ENCODE measurements at regions not wholly inside any gene's neighbourhood (a gene's known extent, or its start where the extent isn't known, plus 50 kb on each side); places are given as distances from the start of the nearest gene placed in this dataset.
A peak's percentile ranks its signal among the peaks of the same experiment; 100 is the strongest.
"Not testable (repeated sequence)": the region's sequence is repeated elsewhere in the genome, so short reads cannot be mapped to it uniquely, and the experiment has no call there.

DNA sequence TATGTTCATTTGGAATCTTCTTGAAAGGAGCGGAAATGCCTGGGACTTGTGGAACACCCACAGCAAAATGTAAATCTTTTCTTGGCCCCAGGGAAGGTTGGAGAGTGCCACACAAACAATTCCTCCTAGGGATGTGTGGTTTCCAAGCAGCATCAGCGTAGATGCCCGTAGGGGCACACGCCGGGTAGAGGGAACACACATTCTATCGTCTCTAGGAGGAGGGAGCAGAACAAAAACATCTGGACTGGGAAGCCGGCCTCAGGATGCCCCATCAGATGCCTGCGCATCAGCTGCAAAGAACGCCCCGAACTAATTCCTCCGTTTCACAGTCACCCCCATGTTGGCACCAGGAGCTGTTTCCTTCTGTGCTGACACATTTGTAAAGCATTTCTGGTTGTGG lies 357.9 kb upstream of the ZFHX3 start:
- no peak for DNase-seq (ENCODE audit: low read depth)
- in situ Hi-C loops (cut with HindIII; ENCODE audit: low pct_unique_long_range_greater_than_20kb, low sequenced_read_pairs), result no loop called here

DNA sequence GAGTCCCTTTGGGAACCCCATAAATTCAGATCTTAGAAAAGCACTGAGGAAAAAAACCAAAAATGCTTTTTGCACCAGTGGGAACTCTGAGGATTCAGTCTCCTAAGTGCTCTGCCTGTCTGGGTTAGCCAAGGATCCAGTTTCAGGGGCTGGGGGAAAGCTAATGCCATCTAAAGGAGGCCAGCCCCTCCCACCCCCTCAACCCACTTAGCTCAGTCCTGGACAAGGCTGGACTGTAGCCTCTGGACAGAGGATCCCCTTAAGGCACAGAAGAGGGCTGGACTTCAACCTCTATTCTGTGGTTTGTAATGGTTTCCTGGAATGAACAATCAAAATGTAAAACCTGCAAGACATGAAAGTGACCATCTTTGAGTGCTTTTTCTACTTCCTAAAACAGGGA lies 356.1 kb upstream of the ZFHX3 start:
- in situ Hi-C loops (cut with HindIII; ENCODE audit: low pct_unique_long_range_greater_than_20kb, low sequenced_read_pairs), result no loop called here
- DNase-seq (ENCODE audit: low read depth), result no peak

DNA sequence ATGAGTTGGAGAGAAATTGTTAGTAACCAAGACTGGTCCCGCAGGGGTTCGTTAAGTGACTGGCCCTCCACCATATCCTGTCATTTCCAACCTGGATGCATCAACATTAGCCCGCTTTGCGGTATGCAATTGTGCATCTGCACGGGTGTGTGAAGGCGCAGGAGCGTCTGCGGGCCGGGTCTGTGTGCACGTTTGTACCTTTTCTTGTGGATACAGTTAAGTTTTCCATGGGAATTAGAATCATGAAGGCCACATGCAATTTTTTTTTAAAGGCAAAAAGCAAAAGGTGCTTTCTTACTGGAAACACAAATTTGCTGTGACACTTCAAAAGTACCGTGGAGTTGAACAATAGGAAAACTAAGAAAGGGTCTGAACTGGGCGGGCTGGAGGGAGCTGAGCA lies 355.4 kb upstream of the ZFHX3 start:
- in situ Hi-C loops (cut with HindIII; ENCODE audit: low pct_unique_long_range_greater_than_20kb, low sequenced_read_pairs), result no loop called here
- no peak for DNase-seq (ENCODE audit: low read depth)

DNA sequence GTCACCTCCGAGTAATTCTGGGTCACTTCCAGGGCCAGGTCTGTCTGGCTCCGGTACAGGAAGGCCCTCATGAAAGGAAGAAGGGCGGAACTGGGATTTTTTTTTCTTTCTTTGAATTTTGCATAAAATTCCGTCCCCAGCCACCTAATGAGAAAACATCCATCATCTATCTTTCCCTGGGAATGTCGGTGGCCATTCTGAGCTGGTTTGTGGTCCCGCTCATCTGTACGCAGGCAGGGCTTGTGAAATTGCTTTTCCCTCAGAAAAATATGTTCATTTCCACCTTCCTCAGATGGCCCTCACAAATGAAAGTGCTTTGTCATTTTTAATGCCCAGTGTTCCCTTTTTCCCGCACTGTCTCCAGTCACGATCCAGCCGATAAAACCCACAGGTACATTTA lies 353.0 kb upstream of the ZFHX3 start:
- DNase-seq (ENCODE audit: low read depth), result no peak
- in situ Hi-C loops (cut with HindIII; ENCODE audit: low pct_unique_long_range_greater_than_20kb, low sequenced_read_pairs), result no loop called here

DNA sequence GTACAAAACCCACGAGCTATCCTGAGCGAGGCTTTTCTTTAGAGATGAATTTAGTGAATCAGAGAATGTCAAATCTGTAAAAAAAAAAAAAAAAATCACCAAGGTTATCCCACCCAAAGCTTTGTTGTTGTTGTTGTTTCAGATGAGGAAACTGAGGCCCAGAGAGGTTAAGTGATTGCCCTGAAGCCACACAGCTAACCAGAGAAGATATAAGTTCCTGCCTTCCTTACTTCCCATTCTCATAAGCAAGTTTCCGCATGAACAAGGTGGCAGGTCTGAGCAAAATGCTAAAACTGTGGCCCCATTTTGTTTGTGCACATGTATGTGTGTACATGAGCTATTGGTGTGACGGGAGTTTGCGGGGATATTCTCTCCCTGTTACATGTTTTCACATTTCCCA lies 352.1 kb upstream of the ZFHX3 start:
- in situ Hi-C loops (cut with HindIII; ENCODE audit: low pct_unique_long_range_greater_than_20kb, low sequenced_read_pairs), result no loop called here

DNA sequence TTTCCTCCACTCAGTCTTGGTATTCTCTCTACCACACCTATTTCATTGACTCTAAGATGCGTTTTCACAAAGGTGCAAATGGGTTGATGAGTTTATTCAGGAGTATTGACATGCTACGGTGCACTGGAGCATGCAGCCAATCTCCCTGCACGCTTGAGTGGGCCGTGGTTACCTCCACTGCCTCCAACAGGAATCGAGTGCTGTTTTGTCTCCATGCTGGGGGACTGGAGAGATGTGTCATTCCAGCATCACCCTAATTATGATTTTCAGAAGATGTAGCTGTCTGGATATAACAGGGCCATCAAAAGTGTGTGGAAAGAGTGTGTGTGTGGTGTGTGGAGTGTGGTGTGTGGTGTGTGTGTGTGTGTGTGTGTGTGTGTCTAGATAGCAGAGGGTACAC lies 351.6 kb upstream of the ZFHX3 start:
- in situ Hi-C loops (cut with HindIII; ENCODE audit: low pct_unique_long_range_greater_than_20kb, low sequenced_read_pairs), result no loop called here
- DNase-seq (ENCODE audit: low read depth), result peak; percentile 57

More for the DNA sequence above, 352.1 kb upstream of the ZFHX3 start:
- DNase-seq (ENCODE audit: low read depth), result no peak

DNA sequence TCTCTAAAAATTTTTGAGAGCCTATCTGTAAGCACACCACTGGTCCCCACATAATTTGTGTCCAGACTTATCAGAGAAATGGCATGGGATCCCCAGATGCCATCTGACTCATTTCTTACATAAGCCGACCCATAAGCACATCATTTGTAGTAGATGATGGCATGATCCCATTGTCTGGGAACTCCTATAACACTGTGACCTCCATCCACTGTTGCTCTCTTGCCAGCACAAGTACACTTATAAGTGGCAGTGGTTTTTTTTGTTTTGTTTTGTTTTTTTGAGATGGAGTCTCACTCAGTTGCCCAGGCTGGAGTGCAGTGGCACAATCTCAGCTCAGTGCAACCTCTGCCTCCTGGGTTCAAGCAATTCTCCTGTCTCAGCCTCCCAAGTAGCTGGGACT lies 350.7 kb upstream of the ZFHX3 start:
- DNase-seq (ENCODE audit: low read depth); in situ Hi-C loops (cut with HindIII; ENCODE audit: low pct_unique_long_range_greater_than_20kb, low sequenced_read_pairs): not testable (repeated sequence)

DNA sequence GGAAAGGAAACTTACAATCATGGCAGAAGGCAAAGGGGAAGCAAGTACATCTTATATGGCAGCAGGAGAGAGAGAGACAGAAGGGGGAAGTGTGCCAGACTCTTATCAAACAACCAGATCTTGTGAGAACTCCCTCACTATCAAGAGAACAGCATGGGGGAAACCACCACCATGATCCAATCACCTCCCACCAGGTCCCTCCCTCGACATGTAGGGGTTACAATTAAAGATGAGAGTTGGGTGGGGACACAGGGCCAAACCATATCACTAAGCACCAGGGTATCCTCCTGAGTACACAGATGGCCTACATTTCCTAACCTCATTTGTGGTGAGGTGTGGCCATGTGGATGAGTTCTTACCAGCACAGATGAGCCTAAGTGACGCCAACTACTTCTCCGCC lies 348.6 kb upstream of the ZFHX3 start:
- in situ Hi-C loops (cut with HindIII; ENCODE audit: low pct_unique_long_range_greater_than_20kb, low sequenced_read_pairs), result no loop called here
- DNase-seq (ENCODE audit: low read depth), result no peak

DNA sequence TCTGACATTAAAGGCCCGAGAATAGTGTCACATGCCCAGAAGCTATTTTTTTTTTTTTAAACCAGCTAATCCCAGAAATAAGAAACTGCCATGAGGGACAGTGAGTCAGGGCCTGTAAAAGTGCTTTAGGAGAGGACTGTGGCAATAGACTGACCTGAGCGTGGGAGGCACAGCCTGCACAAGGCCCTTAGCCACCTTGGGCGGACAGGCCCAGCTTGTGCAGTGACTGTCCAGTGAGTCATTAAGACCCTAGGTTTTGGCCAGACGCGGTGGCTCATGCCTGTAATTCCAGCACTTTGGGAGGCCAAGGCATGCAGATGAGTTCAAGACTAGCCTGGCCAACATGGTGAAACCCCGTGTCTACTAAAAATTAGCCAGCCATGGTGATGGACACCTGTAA lies 343.0 kb upstream of the ZFHX3 start:
- in situ Hi-C loops (cut with HindIII; ENCODE audit: low pct_unique_long_range_greater_than_20kb, low sequenced_read_pairs), result no loop called here
- DNase-seq (ENCODE audit: low read depth), result no peak

DNA sequence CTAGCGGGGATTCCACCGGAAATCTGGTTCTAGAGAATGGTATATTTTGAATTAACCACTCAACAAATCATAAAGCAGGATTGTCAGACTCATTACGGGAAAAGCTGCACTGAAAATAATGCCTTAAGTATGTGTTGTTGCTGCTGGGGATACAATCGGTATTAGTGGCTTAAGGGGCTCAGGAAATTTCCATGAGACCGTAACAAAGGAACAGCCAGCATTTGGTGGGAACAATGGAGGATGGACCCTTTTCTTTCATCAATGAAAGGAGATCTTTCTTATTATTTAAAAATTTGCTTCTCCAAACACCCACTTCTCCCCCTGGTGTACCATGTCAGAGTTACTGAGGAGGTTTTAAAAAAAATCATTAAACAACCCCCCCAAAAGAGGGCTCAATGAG lies 342.6 kb upstream of the ZFHX3 start:
- no peak for DNase-seq (ENCODE audit: low read depth)
- in situ Hi-C loops (cut with HindIII; ENCODE audit: low pct_unique_long_range_greater_than_20kb, low sequenced_read_pairs), result no loop called here

DNA sequence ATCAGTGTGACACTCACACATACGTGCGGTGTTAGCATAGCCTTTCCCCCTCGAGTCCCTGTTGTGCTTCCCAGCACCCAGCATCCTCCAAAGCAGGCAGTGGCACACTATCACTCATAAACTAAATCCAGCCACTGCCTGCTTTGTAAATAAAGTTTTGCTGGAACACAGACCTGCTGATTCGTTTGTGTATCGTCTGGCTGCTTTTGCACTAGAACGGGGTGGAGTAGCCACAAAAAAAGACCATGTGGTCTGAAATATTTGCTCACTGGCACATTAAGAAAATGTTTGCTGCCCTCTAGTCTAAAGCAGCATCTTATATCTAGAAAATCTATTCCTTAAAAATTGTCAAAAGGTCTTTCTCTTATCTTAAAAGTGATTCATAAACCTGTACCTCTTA lies 341.2 kb upstream of the ZFHX3 start:
- in situ Hi-C loops (cut with HindIII; ENCODE audit: low pct_unique_long_range_greater_than_20kb, low sequenced_read_pairs), result no loop called here
- no peak for DNase-seq (ENCODE audit: low read depth)

DNA sequence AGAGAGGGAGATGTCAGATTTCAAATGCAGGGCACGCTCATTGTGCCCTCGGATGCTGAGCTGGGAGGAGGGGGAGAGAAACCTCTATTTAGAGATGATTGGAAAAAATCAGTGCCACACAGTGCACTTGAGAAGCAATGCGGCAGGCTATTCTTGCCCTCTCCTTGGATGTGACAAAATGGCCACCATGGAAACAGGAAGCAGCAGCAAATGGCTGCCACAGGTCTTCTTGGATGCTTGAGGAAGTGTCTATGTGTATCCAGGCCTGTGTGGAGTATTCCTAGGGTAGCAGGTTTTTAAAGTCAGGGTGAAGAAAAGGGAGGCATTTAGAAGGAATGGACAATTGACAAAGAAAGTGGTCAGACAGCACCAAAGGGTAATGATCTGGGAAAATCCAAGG lies 340.1 kb upstream of the ZFHX3 start:
- DNase-seq (ENCODE audit: low read depth), result no peak
- in situ Hi-C loops (cut with HindIII; ENCODE audit: low pct_unique_long_range_greater_than_20kb, low sequenced_read_pairs), result no loop called here

DNA sequence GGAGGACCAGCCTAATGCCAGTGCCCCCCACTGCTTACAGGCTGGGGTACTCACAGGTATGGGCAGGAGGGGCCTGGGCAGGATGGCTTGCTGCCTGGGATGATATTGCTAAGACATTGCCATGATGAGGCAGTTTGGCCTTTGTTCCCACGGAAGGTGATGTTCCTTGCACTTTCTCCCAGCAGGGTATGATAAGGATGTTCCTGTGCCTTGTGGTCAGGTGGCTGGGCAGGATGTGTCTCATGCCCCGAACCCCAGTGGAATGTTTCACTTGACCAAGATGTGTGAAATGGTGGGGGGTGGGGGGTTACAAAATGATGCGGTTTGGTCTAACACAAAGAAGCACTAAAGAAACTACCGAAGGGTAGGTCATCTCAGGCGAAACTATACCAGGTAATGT lies 337.8 kb upstream of the ZFHX3 start:
- DNase-seq (ENCODE audit: low read depth), result no peak
- in situ Hi-C loops (cut with HindIII; ENCODE audit: low pct_unique_long_range_greater_than_20kb, low sequenced_read_pairs), result no loop called here

DNA sequence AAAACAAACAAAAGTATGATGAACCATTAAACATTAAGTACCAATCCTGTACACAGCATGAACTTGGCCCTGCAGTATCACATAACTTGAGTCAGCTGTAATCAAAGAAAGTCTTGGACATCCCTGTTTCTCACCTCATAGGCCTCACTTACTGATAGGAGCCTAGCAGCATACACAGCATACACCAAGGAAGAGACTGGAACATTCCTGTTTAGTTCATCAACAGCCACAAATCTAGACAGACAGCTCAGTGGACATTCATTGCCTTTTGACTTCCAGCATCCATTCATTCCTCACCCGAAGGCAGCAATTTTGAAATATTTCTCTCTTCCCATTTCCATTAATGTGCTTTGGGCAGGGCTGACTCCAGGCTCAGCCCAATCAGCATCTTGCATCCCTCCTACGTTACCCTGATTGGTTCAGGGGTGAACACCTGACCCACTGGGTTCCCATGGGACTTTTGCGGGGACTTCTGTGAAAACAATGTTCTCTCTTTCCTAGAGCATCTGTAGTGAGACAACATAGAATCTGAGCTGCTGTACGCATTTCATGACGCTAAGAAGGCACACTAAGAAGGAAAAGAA lies 336.7 kb upstream of the ZFHX3 start:
- in situ Hi-C loops (cut with HindIII; ENCODE audit: low pct_unique_long_range_greater_than_20kb, low sequenced_read_pairs), result no loop called here
- no peak for DNase-seq (ENCODE audit: low read depth)

DNA sequence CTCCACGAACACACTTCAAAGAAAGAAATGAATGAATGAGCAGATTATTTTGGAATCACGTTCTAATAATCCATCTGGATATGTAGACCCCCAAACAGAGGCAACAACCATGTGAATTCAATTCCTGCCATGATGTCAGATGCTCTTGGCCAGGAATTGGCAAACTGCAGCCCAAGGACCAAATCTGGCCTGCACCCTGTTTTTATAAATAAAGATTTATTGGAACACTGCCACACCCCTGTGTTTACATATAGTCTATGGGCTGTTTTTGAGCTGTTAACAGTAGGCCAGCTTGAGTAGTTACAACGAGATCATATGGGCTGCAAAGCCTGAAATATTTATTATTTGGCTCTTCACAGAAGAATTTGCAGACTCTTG lies 336.0 kb upstream of the ZFHX3 start:
- no peak for DNase-seq (ENCODE audit: low read depth)
- in situ Hi-C loops (cut with HindIII; ENCODE audit: low pct_unique_long_range_greater_than_20kb, low sequenced_read_pairs), result no loop called here

DNA sequence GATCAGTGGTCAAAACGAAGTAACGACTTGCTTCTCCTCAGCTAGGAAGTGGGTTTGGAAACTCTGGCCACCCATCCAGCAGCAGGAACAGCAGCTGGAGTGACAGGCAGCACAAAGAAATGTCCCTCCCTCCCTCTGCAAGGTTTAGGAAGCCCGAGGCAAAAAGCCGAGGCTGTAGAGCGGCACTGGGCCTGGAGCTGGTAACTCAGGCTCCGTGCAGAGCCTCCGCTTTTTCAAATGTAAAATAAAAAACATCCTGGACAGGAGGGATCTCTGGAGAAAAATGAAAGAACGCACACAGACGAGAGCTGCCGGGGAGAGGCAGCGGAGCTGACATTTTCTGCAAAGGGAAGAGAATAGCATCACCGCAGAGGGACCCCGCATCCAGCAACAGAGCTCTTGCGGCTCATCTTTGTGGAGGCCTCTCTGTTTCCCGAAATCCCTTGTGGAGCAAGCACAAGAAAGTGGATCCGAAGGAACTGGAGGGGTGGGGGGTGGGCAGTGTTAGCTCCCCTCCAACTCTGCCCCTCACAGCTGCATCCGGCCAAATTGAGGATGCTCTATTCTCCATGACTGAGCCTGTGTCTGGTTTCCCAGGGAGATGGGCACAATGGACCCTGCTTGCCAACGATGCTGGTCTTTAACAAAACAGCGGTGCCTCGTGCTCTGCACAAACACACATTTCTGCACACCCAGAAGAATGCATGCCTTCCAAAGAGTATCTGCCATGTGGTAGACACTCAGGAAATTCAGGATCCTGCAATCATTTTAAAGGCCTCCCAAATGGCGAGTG lies 335.5 kb upstream of the ZFHX3 start:
- in situ Hi-C loops (cut with HindIII; ENCODE audit: low pct_unique_long_range_greater_than_20kb, low sequenced_read_pairs), result no loop called here

DNA sequence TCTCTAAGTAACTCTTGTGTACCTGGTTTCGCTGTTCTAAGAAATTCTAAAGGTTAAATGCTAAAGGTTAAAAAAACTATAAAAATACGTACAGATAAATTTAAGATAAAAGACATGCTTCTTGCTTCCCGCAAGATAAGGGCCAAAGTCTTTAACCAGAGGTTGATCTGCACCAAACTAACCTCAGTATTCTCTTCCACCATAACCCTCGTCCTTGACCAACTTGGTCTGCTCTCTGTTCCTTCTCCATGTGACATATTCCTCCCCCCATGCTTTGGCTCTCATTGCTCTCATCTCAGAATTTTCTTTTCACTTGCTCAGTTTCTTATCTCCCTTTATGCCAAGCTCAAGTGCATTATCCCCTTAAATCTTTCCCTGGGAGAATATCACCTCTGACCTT lies 330.5 kb upstream of the ZFHX3 start:
- no peak for DNase-seq (ENCODE audit: low read depth)
- in situ Hi-C loops (cut with HindIII; ENCODE audit: low pct_unique_long_range_greater_than_20kb, low sequenced_read_pairs), result no loop called here

More for the DNA sequence above, 335.5 kb upstream of the ZFHX3 start:
- DNase-seq (ENCODE audit: low read depth), result no peak

DNA sequence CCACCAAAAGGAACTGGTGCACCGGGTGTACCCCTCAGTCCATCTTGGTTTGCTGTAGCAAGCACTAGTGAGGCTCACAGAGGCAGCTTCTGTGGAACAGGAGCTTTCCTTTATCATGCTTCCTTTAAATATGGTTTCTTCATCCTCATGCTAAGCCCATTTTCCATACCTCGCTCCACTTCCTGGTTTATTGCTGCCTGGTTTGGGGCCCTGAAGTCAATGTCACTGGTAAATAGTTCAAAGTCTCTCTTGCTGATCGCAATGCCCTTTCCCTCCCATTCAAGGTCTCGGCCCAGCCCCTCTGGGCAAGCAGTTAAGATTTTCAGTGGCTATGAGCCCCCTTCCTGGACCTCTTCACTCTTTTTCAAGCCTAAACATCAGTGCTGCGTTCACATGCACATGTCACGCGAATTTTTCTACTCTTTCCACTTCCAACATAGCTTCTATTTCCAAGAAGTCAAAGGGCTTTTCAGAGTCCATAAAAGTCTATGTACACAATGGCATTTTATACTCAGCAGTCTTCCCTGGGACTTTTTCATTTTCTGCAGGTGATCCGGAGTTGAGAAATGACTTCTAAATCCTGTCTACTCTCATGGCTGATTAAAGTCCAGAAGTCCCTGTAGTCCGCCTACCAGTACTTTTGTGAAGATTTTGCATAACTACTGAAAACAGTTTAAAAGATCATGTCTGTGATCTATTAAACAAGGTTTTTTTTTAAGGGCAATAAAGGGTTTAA lies 323.8 kb upstream of the ZFHX3 start:
- in situ Hi-C loops (cut with HindIII; ENCODE audit: low pct_unique_long_range_greater_than_20kb, low sequenced_read_pairs), result no loop called here
- DNase-seq (ENCODE audit: low read depth), result no peak

DNA sequence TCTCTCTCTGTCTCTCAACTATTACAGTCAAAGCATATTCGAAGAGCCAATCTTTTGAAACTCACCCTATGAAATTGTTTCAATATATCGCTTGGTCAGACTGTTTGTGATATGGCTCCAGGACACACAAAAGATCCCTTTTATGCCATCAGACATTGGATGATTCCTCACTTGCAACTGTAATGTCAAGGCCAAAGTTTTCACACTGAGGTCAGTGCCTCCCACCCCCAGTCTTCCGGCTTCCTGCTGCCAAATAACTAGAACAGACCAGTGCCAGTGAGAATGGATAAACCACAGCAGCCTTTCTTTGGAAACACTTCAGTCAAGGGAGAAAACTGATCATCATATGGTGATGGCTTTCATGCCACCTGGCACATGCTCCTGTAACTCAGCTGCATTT lies 321.9 kb upstream of the ZFHX3 start:
- no peak for DNase-seq (ENCODE audit: low read depth)
- in situ Hi-C loops (cut with HindIII; ENCODE audit: low pct_unique_long_range_greater_than_20kb, low sequenced_read_pairs), result no loop called here

DNA sequence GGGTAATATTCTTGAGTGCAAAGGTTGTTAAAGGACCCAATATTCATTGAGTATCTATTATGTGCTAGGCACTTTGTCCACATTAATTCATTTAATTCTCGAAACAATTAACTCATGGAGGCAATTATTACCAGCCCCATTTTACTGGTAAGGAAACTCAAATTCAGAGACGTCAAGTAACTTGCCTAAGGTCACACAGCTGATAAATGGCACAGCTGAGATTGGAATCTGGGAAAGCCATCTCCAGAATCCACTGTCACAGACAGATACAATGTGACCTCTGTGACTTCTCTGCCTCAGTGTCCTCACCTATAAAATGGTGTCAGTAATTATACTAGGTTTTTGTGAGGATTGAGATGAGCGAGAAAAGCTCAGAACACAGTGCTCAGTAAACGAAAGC lies 320.8 kb upstream of the ZFHX3 start:
- in situ Hi-C loops (cut with HindIII; ENCODE audit: low pct_unique_long_range_greater_than_20kb, low sequenced_read_pairs), result no loop called here
- DNase-seq (ENCODE audit: low read depth), result no peak
